ENCODE measurements at regions not wholly inside any gene's neighbourhood (a gene's known extent, or its start where the extent isn't known, plus 50 kb on each side); places are given as distances from the start of the nearest gene placed in this dataset.
A peak's percentile ranks its signal among the peaks of the same experiment; 100 is the strongest.

DNA sequence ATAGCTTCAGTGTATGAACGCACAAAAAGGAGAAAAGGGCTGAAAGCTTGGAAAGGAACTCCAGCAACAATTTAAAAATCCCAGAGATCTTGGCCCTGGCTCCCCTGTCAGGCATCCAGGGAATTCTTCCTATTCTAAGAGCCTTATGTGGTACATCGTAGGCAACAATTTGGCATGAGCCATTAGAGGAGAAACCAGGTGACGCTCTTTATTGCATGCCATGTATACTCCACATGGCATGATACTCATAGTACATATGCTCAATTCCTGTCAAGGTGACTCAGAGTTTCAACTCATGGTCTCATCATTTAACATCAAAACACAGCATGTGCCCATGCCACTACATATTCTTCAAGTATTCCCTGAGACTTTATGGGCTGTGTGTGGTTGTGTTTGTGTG, 191.3 kb downstream of the OR13H1 start:
- TF ChIP-seq, protein P1, sequence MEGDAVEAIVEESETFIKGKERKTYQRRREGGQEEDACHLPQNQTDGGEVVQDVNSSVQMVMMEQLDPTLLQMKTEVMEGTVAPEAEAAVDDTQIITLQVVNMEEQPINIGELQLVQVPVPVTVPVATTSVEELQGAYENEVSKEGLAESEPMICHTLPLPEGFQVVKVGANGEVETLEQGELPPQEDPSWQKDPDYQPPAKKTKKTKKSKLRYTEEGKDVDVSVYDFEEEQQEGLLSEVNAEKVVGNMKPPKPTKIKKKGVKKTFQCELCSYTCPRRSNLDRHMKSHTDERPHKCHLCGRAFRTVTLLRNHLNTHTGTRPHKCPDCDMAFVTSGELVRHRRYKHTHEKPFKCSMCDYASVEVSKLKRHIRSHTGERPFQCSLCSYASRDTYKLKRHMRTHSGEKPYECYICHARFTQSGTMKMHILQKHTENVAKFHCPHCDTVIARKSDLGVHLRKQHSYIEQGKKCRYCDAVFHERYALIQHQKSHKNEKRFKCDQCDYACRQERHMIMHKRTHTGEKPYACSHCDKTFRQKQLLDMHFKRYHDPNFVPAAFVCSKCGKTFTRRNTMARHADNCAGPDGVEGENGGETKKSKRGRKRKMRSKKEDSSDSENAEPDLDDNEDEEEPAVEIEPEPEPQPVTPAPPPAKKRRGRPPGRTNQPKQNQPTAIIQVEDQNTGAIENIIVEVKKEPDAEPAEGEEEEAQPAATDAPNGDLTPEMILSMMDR (IDR thresholded peaks at IDR 0.05; ENCODE audit: borderline replicate concordance, control extremely low read depth, extremely low read depth, insufficient read depth, missing control alignments): no peak
- no peak for DNase-seq (ENCODE audit: low spot score)
- in situ Hi-C loops (cut with MboI; ENCODE audit: low sequenced_read_pairs, unreplicated experiment): no loop called here

- TF ChIP-seq, protein P1 (IDR thresholded peaks at IDR 0.05; ENCODE audit: borderline replicate concordance, control extremely low read depth, extremely low read depth, insufficient read depth, missing control alignments): no peak
- DNase-seq (ENCODE audit: low spot score): no peak
- in situ Hi-C loops (cut with MboI; ENCODE audit: low sequenced_read_pairs, unreplicated experiment): no loop called here
Observed at GRCh38 chrX:131739823-131740222, 195.9 kb downstream of the OR13H1 start.

GRCh38 chrX:131741103-131741581, 197.3 kb downstream of the OR13H1 start:
- no peak for DNase-seq (ENCODE audit: low spot score)
- TF ChIP-seq, protein P1 (IDR thresholded peaks at IDR 0.05; ENCODE audit: borderline replicate concordance, control extremely low read depth, extremely low read depth, insufficient read depth, missing control alignments): peak; percentile 14
- in situ Hi-C loops (cut with MboI; ENCODE audit: low sequenced_read_pairs, unreplicated experiment): no loop called here

DNA sequence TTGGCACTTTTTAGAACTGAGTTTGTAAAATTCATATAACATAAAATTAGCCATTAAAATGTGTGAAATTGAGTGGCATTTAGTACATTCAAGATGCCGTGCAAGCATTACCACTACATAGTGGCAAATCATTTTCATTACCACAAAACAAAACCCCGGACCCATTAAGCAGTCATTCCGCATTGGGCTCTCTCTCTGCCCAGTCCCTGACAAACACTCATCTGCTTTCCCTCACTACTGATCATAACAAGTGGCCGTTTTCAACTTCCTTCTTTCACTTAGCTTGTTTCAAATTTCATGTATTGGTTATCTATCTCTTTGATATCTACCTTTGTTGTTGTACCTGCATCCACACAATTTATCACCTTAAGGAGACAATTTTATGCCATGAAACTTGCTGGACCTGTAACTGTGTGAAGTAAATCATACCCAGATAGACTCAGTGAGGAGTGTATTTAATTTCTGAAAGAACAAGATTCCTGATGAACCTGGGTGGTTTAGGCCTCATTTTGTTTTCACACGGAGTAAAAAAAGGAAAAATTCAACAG, 202.1 kb downstream of the OR13H1 start:
- in situ Hi-C loops (cut with MboI; ENCODE audit: low sequenced_read_pairs, unreplicated experiment): no loop called here
- TF ChIP-seq, protein P1 (IDR thresholded peaks at IDR 0.05; ENCODE audit: borderline replicate concordance, control extremely low read depth, extremely low read depth, insufficient read depth, missing control alignments): no peak
- no peak for DNase-seq (ENCODE audit: low spot score)

DNA sequence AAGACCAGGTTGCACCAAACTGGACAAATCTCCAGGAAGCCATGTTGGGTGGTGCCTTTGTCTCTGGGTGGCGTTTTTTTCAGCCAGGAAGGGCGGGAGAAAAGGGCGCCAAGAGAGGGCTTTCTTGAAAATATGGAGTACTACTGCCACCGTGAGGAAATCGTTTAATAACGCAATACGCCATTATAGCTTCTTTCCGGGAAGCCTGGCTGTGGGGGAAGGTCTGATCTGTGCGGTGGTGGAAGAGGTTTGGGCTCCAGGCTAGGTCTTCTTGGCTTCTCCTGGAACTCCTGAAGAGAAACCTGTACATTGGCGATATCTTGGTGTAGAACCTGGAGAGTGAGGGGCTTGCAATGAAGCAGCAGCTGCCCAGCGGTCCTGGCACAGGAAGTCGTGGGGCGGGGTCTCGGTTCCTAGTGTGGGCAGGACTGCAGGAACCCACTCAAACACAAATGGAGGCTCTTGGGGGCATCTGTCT, 202.7 kb downstream of the OR13H1 start:
- TF ChIP-seq, protein P1 (IDR thresholded peaks at IDR 0.05; ENCODE audit: borderline replicate concordance, control extremely low read depth, extremely low read depth, insufficient read depth, missing control alignments): peak; percentile 30
- peak; percentile 17 for DNase-seq (ENCODE audit: low spot score)
- in situ Hi-C loops (cut with MboI; ENCODE audit: low sequenced_read_pairs, unreplicated experiment): no loop called here

- in situ Hi-C loops (cut with MboI; ENCODE audit: low sequenced_read_pairs, unreplicated experiment): no loop called here
Observed at GRCh38 chrX:131747173-131747572, 203.3 kb downstream of the OR13H1 start.

More at GRCh38 chrX:131747173-131747572, 203.3 kb downstream of the OR13H1 start:
- TF ChIP-seq, protein P1 (IDR thresholded peaks at IDR 0.05; ENCODE audit: borderline replicate concordance, control extremely low read depth, extremely low read depth, insufficient read depth, missing control alignments): peak; percentile 29
- DNase-seq (ENCODE audit: low spot score): peak; percentile 21
